COLO668 (cell line): ENCODE measurements at regions not wholly inside any gene's neighbourhood (a gene's known extent, or its start where the extent isn't known, plus 50 kb on each side); places are given as distances from the start of the nearest gene placed in this dataset.
"Not testable (repeated sequence)": the region's sequence is repeated elsewhere in the genome, so short reads cannot be mapped to it uniquely, and the experiment has no call there.

Source experiments
- DNase-seq: peaks from one replicate; lab custom pipeline; 2025; ENCODE audit not compliant: unreplicated experiment; lab: John Stamatoyannopoulos, UW

DNA sequence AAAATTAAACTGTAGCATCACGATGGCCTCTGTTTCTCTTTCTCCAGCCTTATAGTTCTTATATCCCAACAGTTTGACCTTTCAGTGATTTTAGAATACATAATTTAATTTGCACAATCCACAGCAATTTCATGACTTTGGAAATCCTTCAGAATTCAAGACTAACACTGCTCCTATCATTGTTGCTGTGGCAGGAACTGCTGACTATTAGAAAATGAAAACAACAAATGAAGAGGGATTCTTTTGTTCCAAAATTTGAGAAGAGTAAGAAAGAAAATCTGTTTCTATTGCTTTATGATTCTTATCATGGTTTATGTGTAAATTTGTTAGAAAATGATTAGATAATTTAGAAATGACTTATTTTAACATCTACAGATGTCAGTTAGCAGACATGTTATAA lies 604.0 kb upstream of the ADGRB3 start:
- DNase-seq = no peak

DNA sequence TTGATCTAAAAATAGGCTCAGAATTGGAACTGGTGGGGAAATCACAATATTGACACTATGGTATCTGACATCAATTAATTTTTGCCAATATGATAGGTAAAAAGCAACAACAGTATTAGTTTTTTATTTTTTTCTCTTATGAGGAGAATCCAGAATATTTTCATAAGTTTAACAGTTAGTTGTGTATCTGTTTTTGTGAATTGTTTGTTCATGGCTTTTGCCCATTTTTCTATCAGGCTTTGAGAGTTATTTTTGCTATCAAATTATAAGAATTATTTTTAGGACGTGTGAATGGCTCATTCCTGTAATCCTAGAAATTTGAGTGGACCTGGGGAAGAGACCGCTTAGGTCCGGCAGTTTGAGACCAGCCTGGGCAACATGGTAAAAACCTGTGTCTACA lies 608.6 kb upstream of the ADGRB3 start:
- DNase-seq = no peak

DNA sequence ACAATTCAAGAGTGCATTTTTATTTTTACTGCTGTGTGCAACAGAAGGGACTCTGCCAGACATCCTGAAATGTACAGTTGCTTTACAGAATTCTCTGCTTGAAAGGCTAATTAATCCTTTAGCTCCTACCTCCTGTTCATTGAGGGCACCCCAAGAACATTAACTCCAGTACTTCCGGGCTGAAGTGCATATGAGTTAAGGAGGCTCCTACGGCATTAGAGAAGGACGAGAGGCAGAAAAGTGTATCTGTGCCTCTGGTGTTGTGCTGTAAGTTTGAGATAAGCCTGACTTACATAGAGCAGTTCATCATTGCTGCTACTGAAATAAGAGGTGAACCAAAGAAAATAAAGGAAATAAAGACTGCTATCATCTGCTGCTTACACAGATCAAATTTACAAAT lies 609.3 kb upstream of the ADGRB3 start:
- no peak for DNase-seq

DNA sequence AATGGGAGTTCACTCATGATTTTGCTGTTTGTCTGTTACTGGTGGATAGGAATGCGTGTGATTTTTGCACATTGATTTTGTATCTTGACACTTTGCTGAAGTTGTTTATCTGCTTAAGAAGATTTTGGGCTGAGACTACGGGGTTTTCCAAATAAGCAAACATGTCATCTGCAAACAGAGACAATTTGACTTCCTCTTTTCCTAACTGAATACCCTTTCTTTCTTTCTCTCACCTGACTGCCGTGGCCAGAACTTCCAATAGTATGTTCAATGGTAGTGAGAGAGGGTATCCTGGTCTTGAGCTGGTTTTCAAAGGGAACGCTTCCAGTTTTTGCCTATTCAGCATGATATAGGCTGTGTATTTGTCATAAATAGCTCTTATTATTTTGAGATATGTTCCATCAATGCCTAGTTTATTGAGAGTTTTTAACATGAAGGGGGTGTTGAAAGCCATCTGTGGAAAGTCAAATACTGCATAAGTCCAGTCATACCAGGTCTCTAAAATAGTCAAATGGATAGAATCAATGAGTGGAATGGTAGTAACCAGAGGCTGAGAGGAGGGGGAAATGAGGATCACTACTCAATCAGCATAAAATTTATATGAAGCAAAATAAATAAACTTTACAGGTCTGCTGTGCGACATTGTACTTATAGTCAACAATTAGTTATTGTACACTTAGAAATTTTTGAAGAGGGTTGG lies 610.4 kb upstream of the ADGRB3 start:
- no peak for DNase-seq

DNA sequence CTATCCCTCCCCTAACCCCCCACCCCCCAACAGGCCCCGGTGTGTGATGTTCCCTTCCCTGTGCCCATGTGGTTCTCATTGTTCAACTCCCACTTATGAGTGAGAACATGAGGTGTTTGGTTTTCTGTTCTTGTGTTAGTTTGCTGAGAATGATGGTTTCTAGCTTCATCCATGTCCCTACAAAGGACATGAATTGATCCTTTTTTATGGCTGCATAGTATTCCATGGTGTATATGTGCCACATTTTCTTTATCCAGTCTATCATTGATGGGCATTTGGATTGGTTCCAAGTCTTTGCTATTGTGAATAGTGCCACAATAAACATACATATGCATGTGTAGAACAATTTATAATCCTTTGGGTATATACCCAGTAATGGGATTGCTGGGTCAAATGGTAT lies 612.1 kb upstream of the ADGRB3 start:
- DNase-seq = not testable (repeated sequence)

DNA sequence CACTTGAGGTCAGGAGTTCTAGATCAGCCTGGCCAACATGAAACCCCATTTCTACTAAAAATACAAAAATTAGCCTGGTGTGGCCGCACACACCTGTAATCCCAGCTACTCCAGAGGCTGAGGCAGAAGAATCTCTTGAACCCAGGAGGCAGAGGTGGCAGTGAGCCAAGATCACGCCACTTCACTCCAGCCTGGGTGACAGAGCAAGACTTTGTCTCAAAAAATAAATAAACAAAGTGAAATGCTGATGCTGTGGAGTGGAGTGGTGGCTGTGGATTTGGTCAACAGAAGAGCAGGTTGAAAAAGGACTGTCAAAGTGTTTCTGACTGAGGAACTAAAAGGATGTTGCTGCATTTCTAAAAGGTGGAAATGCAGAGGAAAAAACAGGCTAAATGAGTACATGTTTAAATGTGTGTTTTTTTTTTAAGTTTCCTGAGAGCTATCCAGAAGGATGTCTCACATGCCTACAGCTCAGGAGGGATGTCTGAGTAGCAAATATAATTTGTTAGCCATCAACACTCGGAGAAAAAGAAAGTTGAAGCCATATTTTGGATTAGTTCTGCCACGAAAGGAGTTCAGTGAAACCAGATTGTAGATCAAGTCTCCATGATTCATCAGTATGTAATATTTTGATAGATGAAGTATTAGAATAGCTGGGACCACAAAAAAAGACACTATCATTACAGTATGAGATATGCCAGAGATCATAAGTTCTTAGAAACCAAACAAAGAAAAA lies 621.1 kb upstream of the ADGRB3 start:
- no peak for DNase-seq

DNA sequence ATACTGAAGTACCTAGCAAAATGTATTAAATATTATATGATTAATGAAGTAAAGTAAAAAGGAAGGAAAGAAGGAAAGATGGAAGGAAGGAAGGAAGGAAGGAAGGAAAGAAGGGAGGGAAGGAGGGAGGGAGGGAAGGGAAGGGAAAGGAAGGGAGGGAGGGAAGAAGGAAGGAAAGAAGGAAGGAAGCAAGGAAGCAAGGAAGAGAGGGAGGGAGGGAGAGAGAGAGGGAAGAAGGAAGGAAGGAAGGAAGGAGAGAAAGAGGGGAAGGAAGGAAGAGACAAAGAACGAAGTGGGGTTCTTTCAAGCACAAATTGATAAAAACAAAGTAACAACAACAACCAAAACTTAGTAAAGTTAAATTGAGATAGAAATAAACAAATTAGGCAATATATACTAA lies 622.3 kb upstream of the ADGRB3 start:
- no peak for DNase-seq

DNA sequence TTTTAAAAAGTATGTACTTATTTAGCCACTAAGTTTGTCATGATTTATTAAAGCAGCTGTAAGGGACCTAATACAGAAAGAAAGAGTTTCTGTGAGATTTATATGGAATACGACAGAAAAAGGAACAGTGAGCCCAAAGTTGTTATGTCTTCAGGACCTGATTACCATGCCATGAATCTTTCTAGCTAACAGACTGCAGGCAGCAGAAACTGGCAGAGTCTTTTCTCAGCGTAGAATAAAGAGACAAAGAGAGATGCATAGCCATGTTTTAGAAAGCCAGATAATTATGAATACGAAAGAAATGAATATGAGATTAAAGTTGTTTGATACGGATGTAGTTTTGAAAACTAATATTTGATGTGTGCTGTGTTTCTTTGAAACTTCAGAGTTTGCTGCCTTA lies 624.1 kb upstream of the ADGRB3 start:
- no peak for DNase-seq

DNA sequence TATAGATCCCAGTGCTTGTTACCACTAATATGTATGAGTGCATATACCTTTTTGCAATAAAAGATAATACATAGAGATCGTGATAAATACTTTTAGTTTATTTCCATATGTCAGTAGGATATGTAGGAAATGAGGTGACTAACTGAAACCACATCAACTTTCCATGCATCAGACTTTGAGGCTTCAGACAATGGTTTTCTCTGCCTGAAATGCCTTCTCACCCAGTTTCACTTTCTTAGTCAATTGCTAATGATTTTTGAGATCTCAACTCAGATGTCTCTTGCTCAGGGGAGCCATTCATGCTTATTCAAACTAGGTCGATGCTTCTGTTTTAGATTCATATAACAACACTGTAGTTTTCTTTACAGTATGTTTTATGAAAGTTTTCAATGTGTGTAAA lies 626.6 kb upstream of the ADGRB3 start:
- no peak for DNase-seq

DNA sequence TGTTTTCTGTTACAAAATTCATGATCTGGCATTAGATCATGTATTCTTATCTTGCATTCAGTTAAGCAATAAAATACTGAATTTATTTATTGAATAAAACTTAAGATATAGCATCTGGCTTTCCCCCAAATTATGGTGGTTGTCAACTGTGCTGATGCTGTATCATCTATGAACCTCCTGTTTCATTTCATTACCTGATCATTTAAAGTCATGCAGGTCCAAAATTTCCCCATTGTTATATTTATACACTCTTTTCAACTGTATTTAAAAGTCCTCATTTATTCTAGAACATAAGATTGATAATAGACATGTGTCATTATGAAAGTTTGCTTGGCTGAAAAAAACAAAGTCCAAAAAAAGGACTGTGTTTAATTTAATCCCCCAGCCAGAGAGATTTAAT lies 627.4 kb upstream of the ADGRB3 start:
- no peak for DNase-seq

DNA sequence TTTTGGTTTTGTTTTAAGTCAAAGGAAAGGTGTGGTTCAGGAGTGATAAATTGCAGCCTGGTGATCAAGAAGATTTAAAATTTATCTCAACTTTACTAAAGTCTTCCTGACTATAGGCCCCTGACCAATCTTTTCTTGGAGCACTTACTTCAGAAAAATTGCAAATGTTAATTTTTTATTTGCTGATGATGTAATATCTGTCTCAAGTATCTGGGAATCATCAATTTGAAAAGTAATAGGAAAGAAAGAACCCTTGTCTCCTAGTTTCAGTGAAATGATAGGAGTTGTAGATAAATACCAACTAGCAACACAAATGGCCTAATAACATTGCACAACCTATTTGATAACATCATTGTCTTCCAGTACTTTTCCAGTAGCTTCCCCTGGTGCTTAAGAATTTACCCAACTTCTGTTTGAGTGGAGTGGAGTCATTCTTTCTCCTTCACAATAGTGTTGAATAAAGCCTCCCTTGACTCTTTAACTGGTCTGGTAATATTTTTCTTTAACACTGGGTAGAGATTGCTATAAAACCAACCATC lies 648.3 kb upstream of the ADGRB3 start:
- DNase-seq = no peak

DNA sequence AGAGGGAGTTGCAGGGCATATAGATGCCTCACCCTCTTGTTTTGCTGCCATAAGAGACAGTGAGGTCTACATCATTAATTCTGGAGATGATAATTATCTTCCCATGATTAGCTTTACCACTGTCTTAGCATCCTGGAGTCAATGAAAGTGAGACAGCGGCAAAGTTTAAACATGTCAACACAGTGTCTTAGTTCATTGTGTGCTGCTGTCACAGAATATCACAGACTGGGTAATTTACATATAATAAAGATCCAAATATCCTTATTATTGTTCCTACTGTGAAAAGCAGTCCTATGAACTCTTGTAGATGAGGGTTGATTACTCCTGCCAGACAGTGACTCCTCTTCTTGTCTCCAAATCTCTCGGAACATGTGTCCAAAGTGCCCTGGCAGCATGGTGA lies 658.6 kb upstream of the ADGRB3 start:
- no peak for DNase-seq

DNA sequence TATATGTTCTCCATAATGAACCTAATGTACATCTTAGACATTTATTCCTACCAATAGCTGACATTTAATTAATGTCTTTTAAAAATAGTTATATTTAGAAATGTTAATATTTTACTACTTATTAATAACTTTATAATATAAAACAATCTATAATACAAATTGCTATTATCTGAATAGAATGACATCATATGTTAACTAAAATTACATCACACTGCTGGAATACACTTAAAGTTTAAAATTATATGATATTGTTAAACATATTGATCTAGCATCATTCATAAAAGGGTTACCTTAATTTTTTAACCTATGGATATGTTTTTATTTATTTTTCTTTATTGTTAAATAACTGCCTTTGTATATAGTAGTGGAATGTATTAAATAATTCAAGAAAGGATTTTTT lies 660.2 kb upstream of the ADGRB3 start:
- no peak for DNase-seq

DNA sequence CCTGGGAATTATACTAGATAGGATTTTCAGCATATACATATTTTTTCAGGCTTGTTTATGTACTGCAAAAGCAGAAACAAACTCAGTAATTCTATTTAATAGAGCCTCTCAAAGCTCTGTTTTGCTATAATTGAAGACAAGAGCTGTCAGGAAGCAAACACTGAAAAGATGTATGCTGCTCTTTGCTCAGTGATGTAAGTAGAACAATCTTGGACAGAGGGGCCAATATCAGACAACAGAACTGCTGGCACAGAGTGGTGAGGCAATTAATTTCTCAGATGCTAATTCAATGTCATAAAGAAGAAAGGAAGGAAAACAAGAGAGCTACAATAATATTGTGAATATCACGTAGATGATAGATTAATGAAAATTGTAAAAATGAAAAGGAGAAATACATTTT lies 663.3 kb upstream of the ADGRB3 start:
- DNase-seq = no peak

DNA sequence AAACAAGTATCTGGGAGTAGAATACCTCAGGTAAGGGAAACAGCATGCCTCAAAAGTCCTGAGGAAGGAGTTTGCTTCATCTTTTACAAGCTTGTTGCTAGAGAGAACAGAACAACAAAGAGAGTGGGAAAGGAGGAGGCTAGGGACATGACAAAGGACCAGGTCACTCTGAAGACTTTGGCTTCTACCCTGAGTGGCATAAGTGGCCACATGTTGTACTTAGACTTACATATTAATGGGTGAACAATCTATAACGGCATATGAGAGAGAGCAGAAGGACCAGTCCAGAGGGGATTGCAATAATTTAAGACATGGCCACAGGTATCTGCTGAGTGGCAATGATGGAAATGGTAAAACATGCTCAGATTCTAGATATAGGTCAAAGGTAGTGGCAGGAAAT lies 668.3 kb upstream of the ADGRB3 start:
- DNase-seq = no peak

DNA sequence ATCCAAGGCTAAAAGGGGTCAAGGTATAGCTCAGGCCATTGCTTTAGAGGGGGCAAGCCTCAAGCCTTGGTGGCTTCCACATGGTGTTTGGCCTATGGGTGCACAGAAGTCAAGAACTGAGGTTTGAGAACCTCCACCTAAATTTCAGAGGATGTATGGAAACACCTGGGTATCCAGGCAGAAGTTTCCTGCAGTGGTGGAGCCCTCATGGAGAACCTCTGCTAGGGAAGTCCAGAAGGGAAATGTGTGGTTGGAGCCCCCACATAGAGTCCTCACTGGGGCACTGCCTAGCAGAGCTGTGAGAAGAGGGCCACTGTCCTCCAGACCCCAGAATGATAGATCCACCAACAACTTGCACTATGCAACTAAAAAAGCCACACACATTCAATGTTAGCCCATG lies 678.7 kb upstream of the ADGRB3 start:
- no peak for DNase-seq

DNA sequence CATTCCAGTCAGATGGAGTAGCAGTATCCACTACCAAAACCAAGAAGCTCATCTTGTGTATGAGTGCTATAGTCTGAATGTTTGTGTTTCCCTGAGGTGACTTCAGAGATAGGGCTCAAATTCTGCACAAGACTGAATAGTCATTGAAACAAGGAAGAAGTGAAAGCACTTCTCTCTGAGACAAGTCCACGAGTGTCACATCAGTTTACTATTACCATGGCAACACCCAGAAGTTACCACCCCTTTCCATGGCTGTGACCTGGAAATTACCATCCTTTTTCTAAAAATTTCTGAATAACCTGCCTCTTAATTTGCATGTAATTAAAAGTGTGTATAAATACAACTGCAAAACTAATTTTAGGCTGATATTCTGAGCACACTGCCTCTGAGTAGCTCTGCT lies 682.1 kb upstream of the ADGRB3 start:
- no peak for DNase-seq

DNA sequence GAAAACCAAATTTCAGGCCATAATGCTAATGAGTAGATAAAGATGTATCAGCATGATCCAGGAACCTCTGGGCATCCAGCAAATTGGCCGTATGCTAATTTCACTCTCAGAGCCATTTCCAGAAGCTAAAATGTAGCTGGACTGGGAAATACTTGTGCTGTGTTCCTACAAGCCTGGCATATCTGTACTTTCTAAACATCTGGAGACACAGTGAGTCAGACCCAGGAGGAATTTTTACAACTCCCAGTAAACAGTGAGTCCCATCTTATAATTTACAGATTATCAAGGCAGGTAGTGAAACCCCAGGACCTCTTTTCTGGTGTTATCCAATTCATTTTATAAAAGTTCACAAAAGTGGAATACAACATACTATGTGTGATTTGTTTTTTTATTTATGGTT lies 683.0 kb upstream of the ADGRB3 start:
- DNase-seq = no peak

DNA sequence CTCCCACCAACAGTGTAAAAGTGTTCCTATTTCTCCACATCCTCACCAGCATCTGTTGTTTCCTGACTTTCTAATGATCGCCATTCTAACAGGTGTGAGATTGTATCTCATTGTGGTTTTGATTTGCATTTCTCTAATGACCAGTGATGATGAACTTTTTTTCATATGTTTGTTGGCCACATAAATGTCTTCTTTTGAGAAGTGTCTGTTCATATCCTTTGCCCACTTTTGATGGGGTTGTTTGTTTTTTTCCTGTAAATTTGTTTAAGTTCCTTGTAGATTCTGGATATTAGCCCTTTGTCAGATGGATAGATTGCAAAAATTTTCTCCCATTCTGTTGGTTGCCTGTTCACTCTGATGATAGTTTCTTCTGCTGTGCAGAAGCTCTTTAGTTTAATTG lies 687.3 kb upstream of the ADGRB3 start:
- DNase-seq = not testable (repeated sequence)

DNA sequence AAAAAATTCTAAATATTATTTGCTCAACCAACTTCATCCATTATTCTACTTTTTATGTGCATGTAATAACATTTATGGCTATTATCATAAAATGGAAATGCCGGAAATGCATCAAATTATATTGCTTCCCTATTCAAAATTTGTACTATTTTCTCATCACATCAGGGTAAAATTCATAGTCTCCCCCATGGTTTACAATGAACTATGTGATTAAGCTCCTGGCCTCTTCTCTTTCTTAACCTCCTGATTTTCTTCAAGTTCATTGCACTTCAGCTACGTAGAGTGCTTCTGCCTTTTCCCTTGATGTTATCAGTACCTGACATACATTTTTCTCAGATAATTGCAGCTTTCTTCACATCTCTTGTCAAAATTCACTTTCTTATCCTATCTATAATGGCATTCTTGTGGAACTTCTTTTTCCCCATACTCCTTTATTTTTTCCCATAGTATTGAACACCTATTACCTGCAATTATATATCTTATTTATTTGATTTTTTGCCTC lies 699.1 kb upstream of the ADGRB3 start:
- DNase-seq = no peak

DNA sequence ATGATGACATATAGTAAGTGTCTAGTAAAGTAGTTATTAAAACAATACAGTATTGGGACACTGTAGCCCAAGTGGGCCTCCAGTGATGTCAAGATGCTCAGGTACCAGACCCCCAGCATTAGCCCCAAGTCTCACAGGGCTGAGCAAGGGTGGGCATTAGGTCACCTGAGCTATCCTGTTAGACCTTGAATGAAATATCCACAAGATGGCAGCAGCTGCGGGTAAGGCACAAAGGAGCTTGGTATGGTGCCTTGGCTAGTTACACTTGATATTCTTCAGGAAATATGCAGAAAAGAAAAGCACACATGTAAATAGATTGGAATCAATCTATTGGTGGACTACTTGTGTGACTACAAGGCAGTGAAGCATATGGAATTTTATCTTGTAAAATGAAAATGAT lies 701.8 kb upstream of the ADGRB3 start:
- no peak for DNase-seq

DNA sequence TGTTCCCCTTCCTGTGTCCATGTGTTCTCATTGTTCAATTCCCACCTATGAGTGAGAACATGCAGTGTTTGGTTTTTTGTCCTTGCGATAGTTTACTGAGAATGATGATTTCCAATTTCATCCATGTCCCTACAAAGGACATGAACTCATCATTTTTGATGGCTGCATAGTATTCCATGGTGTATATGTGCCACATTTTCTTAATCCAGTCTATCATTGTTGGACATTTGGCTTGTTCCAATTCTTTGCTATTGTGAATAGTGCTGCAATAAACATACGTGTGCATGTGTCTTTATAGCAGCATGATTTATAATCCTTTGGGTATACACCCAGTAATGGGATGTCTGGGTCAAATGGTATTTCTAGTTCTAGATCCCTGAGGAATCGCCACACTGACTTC lies 712.5 kb upstream of the ADGRB3 start:
- not testable (repeated sequence) for DNase-seq
